GM21360 (cell line): ENCODE measurements at regions not wholly inside any gene's neighbourhood (a gene's known extent, or its start where the extent isn't known, plus 50 kb on each side); places are given as distances from the start of the nearest gene placed in this dataset.

ENCODE experiments used
- ATAC-seq: cut with Tn5 transposase; IDR thresholded peaks from one replicate; pipeline ENCODE4 v1.9.1; 2021; ENCODE audit warnings: mild to moderate bottlenecking, moderate library complexity; ENCODE audit not compliant: unreplicated experiment

DNA sequence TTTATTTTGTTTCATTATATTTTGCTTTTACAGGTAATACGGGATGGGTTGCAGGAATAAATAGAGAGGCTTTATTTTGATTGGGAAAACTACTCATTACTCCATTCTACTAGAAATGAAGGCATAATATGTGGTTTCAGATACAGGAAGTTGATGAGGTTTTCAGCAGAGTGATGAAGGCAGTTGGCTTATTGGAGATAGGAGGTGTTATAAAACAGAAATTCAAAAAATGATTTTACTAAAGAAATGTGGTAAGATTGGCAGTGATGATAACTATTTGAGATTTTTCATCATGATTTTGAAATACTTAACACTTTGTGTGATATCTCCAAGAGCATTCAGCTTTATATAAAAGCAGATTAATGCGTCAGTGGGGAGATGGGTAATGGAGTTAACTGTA, 1445.7 kb upstream of the CADM2 start:
- no peak for ATAC-seq

DNA sequence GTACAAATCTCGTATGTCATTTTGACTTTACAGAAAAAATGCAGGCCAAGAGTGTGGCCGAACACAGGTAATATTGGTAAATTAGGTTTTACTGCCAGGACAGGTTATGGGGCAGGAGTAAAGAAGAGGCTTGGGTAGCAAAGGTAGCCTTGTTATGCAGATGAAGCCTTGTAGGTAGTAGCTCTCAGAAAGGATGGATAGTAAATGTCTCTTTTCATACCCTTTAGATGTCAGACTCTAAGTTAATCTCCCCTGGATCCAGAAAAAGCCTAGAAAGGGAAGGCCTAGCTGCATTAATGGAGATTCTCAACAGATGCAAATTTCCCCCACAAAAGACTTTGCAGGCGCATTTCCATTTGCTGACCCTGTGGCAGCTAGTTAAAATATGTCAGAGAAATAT, 1445.1 kb upstream of the CADM2 start:
- no peak for ATAC-seq

DNA sequence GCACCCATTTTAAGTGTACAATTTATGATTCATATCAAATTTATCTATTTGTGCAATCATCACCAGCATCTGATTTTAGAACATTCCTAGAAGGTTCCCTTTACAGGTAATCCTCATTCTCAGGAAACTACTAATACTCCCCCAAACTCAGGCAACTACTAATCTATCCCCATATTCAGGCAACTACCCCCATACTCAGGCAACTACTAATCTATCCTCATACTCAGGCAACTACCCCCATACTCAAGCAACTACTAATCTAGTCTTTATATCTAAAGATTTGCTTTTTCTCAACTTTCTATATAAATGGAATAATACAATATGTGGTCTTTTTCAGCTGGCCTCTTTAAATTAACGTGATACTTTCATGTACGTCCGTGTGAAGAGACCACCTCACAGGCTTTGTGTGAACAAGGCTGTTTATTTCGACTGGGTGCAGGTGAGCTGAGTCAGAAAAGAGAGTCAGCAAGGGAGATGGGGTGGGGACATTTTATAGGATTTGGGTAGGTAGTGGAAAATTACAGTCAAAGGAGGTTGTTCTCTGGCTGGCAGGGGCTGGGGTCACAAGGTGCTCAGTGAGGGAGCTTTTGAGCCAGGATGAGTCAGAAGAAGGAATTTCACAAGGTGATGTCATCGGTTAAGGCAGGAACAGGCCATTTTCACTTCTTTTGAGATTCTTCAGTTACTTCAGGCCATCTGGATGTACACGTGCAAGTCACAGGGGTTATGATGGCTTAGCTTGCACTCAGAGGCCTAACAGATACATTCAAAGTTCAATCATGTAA, 1444.5 kb upstream of the CADM2 start:
- no peak for ATAC-seq

DNA sequence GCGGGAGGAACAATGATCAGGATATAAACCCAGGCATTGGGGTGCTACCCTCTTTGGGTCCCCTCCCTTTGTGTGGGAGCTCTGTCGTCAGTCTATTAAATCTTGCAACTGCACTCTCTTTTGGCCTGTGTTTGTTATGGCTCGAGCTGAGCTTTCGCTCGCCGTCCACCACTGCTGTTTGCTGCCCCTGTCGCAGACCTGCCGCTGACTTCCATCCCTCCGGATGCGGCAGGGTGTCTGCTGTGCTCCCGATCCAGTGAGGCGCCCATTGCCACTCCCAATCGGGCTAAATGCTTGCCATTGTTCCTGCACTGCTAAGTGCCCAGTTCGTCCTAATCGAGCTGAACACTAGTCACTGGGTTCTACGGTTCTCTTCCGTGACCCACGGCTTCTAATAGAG, 1443.7 kb upstream of the CADM2 start:
- ATAC-seq, result no peak

DNA sequence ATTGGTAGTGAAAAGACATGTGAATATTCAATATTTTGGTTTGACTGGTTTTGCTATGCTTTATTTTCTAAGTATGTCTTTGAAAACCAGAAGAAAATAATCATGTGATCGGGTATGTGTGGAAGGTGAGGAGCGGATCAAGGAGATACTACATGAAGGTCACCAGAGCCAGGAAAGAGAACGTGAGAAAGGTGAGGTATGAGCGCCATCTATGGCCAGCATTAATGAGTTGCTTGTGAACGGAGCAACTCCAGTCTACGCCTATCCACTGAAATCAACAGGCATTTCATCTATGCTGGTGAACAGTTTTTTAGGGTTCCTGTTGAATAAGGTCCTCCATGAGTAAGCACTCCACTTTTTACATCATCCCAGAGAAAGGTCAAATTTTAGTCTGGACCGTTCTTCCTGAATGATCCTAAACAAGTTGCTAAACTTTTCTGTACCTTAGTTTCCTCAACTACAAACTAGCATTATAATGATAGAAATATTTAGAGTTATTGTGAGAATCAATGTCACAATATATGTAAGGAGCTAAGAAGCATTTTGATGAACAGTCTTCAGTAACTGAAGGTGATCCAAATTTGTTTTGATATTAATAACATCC, 1435.2 kb upstream of the CADM2 start:
- ATAC-seq, result peak; percentile 96

DNA sequence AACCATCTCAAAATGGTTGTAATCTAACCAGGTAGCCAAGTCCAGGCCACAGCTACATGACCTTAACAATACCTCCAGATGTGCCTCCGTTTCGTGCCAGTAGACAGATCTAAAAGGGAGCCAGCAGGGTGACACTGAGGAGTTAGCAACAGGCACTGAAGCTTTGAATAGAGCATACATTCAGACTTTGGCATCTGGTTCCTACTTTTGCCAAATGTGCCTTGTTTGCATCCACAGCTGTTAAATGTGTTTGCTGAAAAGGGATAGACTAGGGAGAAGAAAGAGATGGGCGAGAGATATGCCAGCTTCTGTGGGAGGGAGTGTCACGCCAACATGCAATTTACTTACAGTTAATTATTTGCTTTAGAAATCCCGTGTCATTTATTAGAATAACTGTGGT, 1433.9 kb upstream of the CADM2 start:
- ATAC-seq, result no peak

DNA sequence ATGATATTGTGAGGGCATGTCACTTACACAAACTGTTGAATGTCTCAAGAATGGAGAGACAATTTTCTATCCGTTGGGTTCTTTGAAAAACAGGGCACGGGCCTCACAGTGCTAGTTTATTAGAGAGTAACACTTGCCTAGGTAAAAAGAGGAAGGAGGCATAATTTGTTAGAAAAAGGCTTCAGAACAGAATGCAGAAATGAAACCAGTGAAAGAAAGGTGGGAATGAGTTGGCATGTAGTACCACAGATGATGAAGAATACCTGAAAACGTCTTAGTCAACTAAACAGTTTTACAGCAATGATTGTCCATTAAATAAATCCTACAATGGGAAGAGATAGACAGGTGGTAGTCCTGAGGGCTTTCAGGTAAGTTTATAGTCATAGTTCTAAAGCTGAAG, 1399.7 kb upstream of the CADM2 start:
- ATAC-seq, result no peak

DNA sequence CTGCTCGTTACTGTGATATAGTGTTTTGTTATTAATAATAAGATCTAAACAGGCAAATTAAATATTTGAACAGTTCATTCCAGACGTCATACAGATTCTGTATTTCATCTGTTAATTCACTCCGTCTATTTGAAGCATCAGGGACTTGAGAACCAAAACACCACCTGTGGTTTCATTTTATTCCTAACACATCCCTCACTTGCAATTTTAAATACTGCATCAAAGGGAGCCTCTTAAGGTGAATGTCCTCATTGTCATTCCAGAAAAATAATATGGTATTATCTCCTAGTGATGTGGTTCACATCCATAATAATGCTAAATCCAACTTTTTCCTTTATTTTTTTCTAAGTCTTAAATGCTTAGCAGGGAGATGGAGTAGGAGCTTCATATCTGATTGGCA, 1390.9 kb upstream of the CADM2 start:
- ATAC-seq, result no peak

DNA sequence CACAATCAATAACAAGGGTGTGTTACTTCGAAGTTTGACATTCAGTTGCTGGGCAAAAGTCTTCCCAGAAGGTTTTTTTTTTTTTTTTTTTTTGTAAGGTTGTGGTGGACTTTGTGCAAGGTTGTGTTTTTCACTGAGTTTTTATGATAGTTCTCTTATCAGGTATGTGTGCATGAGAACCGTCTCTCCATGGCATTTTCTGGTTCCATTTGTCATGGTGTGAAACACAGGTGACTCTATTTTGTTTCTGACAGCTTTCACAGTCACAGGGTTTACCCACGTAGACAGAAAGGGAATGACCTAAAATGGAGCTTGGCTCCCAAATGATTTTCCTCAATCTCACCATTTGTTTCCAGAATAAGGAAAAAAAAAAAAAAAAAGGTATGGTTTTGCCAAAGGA, 1377.2 kb upstream of the CADM2 start:
- no peak for ATAC-seq

DNA sequence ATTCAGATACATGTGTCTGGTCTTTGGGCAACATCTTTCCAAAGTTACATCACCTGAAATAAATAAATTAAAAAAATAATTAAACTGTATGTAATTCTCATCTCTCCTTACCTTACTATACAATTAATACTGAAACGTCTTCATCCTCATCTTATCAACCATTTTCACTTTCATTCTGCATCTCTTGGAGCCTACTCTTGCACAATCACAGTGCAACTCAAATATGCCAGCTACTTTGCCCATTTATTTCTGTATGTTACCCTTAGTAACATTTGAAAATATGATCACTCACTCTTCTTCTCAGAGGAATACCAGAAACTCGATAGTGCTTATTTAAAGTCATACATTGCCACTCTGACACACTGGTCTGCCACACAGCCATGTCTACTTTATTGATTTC, 1357.1 kb upstream of the CADM2 start:
- no peak for ATAC-seq

DNA sequence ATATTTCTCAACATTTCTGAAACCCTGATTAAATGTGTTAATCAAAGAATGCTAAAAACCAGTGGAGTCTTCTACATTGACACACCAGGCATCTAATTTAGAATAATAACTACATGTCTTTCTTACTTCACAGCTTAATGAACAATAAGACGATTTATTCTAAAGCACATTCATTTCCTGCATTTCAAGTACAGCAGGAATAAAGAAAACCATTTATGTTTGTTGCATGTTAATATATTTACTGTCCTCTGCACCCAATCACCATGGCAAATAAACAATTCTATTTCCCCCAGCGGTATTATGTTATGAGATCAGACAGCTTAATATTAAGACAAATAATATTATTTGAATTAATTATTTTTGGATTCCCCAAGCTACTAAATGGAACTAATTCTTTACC, 1336.3 kb upstream of the CADM2 start:
- ATAC-seq, result no peak

DNA sequence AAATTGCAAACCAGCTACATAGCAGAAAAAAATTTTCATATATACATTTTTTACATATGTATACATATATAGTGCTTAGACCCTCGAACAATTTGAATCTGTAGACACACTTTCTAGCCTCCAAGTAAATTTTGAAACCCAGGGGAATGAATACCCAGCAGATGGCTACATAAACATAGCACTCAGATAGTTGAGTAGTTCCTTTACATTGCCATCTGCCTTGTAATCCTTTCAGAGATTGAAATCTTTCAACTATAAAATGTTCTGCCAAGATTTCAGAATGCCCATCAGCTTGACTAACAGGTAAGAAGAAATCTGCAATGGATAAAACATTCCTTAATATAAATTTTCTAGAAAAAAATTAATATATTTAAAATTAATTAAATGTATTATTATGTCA, 1333.5 kb upstream of the CADM2 start:
- no peak for ATAC-seq

DNA sequence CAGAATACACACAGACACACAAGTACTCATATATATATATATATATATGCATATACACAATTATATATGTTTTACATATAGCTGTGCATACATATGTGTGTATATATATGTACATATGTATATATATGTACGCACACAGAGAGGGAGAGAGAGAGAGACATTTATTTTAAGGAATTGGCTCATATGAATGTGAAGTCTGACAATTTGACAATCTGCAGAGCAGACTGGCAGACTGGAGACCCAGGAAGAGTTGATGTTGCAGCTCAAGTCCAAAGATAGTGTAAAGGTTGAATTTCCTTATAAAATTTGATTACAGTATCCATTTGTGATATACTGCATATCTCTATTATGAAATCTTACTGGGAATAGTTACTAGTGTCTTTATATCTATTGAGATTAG, 1330.3 kb upstream of the CADM2 start:
- no peak for ATAC-seq

DNA sequence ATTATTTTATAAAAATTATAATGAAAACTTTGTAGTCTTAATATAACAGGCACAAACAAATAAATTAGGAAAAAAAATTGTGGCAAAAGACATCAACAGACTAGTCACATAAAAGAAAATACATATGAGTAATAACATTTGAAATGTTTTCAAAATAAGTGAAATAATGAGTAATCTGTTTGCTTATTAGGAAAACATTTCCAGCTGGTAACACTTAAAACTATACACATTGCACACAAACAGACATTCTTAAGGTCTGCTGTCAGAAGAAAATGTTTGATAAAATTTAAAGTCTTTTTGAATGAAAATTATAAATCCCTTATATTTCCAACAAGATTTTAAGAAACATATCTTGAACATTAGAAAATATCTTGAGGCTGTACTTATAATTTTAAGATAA, 1326.3 kb upstream of the CADM2 start:
- ATAC-seq, result no peak

DNA sequence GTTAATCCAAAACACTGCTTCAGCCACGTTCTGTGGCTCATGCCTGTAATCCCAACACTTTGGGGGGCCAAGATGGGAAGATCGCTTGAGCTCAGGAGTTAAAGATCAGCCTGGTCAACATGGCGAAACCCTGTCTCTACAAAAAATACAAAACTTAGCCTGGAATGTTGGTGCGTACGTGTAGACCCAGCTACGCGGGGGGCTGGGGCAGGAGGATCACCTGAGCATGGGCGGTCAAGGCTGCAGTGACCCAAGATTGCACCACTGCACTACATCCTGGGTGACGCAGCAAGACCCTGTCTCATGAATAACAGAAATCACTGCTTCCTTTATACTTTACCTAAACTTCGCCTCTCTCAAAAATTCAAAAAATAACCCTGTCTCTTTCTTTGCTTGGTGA, 1325.0 kb upstream of the CADM2 start:
- no peak for ATAC-seq

DNA sequence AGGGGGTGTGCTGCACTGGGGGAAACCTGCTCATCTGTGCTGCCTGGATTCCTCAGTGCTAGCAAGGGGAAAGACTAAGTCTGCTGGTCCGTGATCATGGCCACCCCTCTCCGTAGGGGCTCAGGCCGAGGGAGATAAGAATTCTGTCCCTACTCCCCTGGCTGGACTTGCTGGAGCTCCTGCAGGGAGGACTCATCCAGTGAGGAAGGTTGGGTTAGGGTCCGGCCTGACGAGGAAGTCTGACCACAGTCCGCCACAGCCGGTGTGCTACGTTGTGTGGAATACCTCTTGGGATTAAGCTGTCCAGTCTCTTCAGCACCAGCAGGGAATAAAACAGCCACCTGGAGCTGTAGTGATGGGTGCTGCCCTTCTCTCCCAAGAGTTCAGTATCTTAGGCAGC, 1309.1 kb upstream of the CADM2 start:
- no peak for ATAC-seq

DNA sequence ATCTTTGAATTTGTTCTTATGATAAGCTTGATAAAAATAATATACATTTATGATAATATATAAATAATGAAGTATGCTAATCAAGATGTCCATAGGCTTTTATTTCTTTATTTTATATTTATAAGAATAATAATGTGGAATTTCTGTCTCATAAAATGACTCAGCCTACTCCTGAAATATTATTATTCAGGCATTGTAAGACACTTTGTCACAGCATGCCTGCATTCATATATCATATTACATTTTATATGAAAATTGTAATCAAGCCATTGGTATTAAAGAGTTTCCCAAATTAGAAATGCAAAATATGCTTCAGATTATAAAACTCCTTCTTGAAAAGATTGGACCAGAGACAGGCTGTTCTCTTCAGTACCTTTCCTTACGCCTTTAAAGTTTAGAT, 1303.7 kb upstream of the CADM2 start:
- ATAC-seq, result no peak

DNA sequence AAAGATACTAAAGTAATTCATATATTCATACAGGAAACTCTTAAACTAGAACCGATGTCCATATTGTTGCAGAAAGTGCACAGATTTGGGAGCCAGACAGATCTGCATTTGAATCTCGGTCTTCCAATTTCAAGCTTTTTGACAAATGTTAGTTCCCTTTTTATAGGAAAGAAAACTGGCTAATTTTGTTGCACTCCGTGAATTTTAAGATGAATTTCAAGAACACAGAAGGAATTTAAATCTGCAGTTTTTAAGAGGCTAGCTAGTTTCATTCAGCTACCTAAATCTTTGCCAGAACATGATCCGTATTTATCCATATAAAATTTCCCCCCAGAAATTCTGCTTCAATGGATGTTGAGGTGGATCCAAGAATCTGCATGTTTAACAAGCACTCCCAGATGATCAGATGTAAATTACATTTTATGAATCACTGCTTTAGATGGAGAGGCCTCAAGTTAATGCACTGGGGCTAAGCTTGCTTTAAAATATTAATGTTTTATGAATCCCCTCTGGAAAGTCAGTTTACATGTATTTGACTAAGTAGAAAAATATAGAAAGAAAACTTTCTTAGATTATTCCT, 1296.3 kb upstream of the CADM2 start:
- no peak for ATAC-seq

DNA sequence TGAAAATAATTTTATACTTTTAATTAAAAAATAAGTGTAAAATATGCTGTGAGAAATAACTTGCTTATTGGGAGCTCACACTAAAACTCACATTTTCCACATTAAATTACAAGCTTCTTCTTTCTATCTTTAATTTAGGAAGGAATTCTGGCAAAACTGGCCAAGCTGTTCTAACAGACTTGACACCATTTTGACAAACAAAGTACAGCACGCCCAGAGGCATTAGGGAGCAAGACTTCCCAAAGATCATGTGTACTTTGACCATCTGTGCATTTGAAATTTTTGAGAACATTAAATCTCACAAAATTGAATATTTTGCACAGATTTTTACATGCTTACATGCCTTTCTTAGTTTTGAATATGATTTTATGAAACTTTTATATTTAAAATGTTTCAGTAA, 1288.4 kb upstream of the CADM2 start:
- no peak for ATAC-seq

DNA sequence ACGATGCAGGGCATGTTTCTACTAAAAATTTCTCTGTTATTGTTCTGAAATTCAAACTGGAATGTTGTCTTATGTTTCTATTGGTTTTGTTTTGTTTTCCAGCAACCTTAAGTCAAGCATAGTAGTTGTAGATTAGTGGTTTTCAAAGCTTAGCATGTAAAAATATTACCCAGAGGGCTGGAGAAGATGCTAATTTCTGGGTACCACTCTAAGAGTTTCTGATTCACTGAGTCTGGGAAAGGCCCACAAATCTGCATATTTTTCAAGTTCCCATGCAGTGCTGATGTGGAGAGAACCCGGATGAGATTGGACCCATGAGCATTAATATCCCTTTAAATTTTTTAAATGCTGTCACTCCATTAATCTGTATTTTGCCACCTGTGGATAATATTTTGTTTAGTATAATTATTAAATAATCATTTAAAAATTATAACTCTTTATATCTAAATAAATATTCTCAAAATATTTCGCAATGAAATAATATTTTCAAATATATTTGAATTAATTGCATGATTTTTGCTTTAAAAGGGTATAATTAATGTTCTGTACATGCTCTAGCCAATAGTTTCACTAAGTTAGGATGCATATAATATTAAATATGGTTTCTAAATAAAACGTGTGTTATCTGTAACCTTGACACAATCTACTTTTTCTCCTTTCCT, 1274.7 kb upstream of the CADM2 start:
- no peak for ATAC-seq

DNA sequence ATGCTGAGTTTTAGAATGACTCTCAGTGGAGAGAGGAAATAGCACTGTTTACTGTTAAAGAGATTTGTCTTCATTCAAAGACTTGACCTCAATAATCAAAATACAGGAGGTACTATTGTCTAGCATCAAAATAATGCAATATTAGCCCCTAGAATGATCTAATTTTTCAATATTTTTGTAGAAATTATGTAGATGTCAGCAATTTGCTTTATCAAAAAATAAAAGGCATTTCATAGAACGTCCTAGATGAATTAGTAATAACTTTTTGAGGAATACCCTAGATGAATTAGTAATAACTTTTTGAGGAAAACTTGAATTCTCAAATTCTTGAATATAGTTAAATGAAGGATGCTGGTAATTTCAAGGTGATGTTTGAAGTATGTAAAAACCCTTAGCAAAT, 1252.1 kb upstream of the CADM2 start:
- no peak for ATAC-seq

DNA sequence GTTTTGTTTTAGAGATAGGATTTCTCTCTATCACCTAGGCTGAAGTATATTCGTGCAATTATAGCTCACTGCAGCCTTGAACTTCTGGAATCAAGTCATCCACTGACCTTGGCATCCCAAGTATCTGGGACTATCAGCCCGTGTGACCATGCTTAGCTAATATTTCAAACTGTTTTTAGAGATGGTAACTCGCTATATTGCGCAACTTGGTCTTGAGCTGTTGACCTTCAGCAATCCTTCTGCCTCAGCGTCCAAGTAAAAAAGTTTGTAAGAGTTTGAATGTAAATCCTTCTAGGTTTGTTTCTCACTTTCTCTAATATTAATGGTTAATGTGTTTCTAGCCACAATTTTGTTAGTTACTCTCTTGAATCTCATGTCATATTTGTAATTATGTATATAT, 1243.5 kb upstream of the CADM2 start:
- no peak for ATAC-seq
